ENCODE measurements at regions not wholly inside any gene's neighbourhood (a gene's known extent, or its start where the extent isn't known, plus 50 kb on each side); places are given as distances from the start of the nearest gene placed in this dataset.

GRCh38 chr5:99936911-99937310 lies 598.3 kb upstream of the FAM174A start:
- H3K36me3 ChIP-seq (ENCODE audit: control insufficient read depth, insufficient read depth, low read length), result no peaks in the 10 kb centered on the region
- no peak for DNase-seq (ENCODE audit: extremely low read depth, insufficient read length)
- H3K27me3 ChIP-seq (replicated peaks; ENCODE audit: control insufficient read depth, insufficient read depth, low read length), result no peaks in the 10 kb centered on the region
- TF ChIP-seq CTCF (IDR thresholded peaks at IDR 0.05; ENCODE audit: insufficient read depth, low read length, poor library complexity, severe bottlenecking), result no peak
- H3K4me3 ChIP-seq (replicated peaks; ENCODE audit: low read depth, low read length), result no peak overlapping the region

GRCh38 chr5:99929806-99930135 lies 605.4 kb upstream of the FAM174A start:
- no peak overlapping the region for H3K4me3 ChIP-seq (replicated peaks; ENCODE audit: low read depth, low read length)
- H3K36me3 ChIP-seq (ENCODE audit: control insufficient read depth, insufficient read depth, low read length), result no peaks in the 10 kb centered on the region
- H3K27me3 ChIP-seq (replicated peaks; ENCODE audit: control insufficient read depth, insufficient read depth, low read length), result no peaks in the 10 kb centered on the region
- no peak for TF ChIP-seq CTCF (IDR thresholded peaks at IDR 0.05; ENCODE audit: insufficient read depth, low read length, poor library complexity, severe bottlenecking)
- DNase-seq (ENCODE audit: extremely low read depth, insufficient read length), result no peak

- no peak for TF ChIP-seq CTCF (IDR thresholded peaks at IDR 0.05; ENCODE audit: insufficient read depth, low read length, poor library complexity, severe bottlenecking)
- Histone ChIP-seq H3K27me3 (replicated peaks; ENCODE audit: control insufficient read depth, insufficient read depth, low read length) (no peaks in the 10 kb centered on the region), H3K4me3 (replicated peaks; ENCODE audit: low read depth, low read length) (no peak overlapping the region), H3K36me3 (ENCODE audit: control insufficient read depth, insufficient read depth, low read length) (no peaks in the 10 kb centered on the region)
- no peak for DNase-seq (ENCODE audit: extremely low read depth, insufficient read length)
Measured at GRCh38 chr5:99929067-99929805, 605.9 kb upstream of the FAM174A start.

GRCh38 chr5:99928490-99928889 lies 606.7 kb upstream of the FAM174A start:
- no peak for DNase-seq (ENCODE audit: extremely low read depth, insufficient read length)
- no peaks in the 10 kb centered on the region for H3K27me3 ChIP-seq (replicated peaks; ENCODE audit: control insufficient read depth, insufficient read depth, low read length)

GRCh38 chr5:99926463-99926862 lies 608.7 kb upstream of the FAM174A start:
- Histone ChIP-seq H3K27me3 (replicated peaks; ENCODE audit: control insufficient read depth, insufficient read depth, low read length) (no peaks in the 10 kb centered on the region), H3K4me3 (replicated peaks; ENCODE audit: low read depth, low read length) (no peak overlapping the region), H3K36me3 (ENCODE audit: control insufficient read depth, insufficient read depth, low read length) (no peaks in the 10 kb centered on the region)
- DNase-seq (ENCODE audit: extremely low read depth, insufficient read length), result no peak
- no peak for TF ChIP-seq CTCF (IDR thresholded peaks at IDR 0.05; ENCODE audit: insufficient read depth, low read length, poor library complexity, severe bottlenecking)

More at GRCh38 chr5:99928490-99928889, 606.7 kb upstream of the FAM174A start:
- Histone ChIP-seq H3K36me3 (ENCODE audit: control insufficient read depth, insufficient read depth, low read length) (no peaks in the 10 kb centered on the region), H3K4me3 (replicated peaks; ENCODE audit: low read depth, low read length) (no peak overlapping the region)
- TF ChIP-seq CTCF (IDR thresholded peaks at IDR 0.05; ENCODE audit: insufficient read depth, low read length, poor library complexity, severe bottlenecking), result no peak

- no peaks in the 10 kb centered on the region for H3K36me3 ChIP-seq (ENCODE audit: control insufficient read depth, insufficient read depth, low read length)
- DNase-seq (ENCODE audit: extremely low read depth, insufficient read length), result no peak
- TF ChIP-seq CTCF (IDR thresholded peaks at IDR 0.05; ENCODE audit: insufficient read depth, low read length, poor library complexity, severe bottlenecking), result no peak
- no peaks in the 10 kb centered on the region for H3K27me3 ChIP-seq (replicated peaks; ENCODE audit: control insufficient read depth, insufficient read depth, low read length)
- H3K4me3 ChIP-seq (replicated peaks; ENCODE audit: low read depth, low read length), result no peak overlapping the region
Measured at GRCh38 chr5:99922386-99922785, 612.8 kb upstream of the FAM174A start.

Measured in GM06990 (cell line).